ENCODE measurements at regions not wholly inside any gene's neighbourhood (a gene's known extent, or its start where the extent isn't known, plus 50 kb on each side); places are given as distances from the start of the nearest gene placed in this dataset.
A peak's percentile ranks its signal among the peaks of the same experiment; 100 is the strongest.
"Not testable (repeated sequence)": the region's sequence is repeated elsewhere in the genome, so short reads cannot be mapped to it uniquely, and the experiment has no call there.

DNA sequence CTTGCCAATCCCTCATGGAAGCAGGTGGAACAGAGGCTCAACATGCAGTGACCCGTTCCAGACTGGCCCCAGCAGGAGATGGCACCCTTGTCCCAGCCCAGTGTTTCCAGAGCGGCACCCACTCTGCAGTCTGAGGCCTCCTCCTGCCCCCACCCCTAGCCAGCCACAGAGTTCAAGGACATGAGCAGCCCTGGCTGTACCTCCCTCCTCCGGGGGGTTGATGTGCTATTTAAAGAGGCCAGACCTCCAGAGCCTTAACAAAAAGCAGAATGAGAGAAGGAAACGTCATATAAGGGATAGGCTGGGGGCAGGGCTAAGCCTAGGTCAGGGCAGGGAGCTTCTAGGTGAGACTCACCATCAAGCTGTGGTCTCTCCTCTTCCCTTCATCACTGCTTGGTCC is 115.7 kb upstream of the NANOS1 start:
- DNase-seq (ENCODE audit: low read depth) = no peak

DNA sequence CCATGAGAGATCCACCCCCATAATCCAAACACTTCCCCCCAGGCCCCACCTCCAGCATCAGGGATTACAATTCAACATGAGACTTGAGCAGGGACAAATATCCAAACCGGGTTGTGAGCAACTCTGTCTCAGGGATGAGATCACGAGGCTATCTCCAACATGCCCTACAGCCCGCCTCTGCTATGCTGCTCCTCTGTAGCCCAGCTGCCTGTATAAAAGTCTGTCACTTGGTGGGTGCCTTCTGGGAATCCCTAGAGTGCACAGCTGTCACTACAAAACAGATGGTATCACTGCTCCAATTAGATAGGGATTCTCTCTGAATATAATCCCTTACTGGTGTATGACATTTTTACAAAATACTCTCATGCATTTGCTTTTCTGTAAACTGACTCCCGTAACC is 114.9 kb upstream of the NANOS1 start:
- peak; percentile 90 for DNase-seq (ENCODE audit: low read depth)

- DNase-seq (ENCODE audit: low read depth) = no peak
Measured at GRCh38 chr10:118915161-118915560, 114.4 kb upstream of the NANOS1 start.

GRCh38 chr10:118916777-118917176 is 112.7 kb upstream of the NANOS1 start:
- DNase-seq (ENCODE audit: low read depth) = no peak

DNA sequence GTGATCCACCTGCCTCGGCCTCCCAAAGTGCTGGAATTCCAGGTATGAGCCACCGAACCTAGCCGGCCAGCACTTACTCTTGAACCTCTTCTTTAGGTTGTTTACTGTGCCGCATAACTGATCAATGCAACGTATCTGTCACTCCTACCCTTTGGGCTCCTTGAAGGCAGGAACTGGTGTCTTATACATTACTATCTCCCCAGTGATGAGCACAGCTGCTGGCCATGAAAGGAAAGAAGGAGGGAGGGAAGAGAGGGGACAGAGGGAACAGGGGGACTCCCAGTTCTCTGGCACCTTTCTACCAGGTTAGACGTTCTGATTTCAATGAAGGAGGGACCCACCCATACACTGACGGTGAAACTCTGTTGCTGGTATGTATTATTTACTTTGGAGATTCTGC is 111.8 kb upstream of the NANOS1 start:
- no peak for DNase-seq (ENCODE audit: low read depth)

GRCh38 chr10:118918116-118918515 is 111.4 kb upstream of the NANOS1 start:
- DNase-seq (ENCODE audit: low read depth) = no peak

DNA sequence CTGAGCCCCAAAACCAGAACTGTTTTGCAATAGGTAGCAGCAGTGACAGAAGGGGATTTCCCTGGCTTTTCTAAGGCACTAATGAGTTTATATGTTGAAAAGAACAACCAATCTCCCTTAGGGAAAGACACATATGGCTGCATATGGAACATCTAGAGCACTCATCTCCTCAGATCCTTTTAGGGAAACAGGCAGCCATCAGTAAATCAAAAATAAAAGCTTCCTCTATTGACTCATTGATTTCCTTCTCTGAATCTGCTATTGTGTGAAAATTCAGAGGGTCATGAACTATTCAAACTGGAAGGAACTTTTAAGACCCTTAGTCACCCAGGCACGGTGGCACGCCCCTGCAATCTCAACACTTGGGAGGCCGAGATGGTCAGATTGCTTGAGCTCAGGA is 110.9 kb upstream of the NANOS1 start:
- DNase-seq (ENCODE audit: low read depth) = no peak

DNA sequence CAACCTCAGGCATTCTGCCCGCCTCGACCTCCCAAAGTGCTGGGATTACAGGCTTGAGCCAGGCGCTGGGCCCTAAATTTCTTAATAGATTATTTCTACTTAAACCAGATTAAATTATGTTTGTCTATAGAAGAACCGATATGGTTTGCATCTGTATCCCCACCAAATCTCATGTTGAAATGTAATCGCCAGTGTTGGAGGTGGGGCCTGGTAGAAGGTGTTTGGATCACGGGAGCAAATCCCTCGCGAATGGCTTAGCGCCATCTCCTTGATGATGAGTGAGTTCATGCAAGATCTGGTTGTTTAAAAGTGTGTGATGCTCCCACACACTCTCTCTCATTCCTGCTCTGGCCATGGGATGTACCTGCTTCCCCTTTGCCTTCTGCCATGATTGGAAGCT is 109.3 kb upstream of the NANOS1 start:
- DNase-seq (ENCODE audit: low read depth) = no peak

- DNase-seq (ENCODE audit: low read depth) = peak; percentile 29
Measured at GRCh38 chr10:118922226-118922625, 107.3 kb upstream of the NANOS1 start.

GRCh38 chr10:118922972-118923371 is 106.5 kb upstream of the NANOS1 start:
- DNase-seq (ENCODE audit: low read depth) = no peak

DNA sequence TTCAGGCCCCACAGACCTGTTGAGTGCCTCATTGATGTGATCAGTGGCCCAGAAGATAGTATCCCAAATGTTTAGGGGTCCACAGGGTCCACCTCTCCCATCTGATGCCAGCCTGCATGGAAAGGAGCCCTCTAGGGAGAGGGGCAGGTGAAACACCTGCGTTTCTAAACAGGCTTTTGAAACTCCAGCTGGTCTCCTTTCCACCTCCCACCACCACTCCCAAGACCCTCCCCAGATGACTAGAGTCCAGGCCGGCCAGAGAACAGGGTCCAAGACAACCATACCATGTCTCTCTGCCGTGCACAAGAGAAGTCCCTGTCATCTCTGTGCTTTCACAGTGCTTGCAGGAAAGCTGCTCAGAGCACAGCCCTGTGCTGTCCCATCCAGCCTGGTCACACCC is 105.0 kb upstream of the NANOS1 start:
- DNase-seq (ENCODE audit: low read depth) = no peak

DNA sequence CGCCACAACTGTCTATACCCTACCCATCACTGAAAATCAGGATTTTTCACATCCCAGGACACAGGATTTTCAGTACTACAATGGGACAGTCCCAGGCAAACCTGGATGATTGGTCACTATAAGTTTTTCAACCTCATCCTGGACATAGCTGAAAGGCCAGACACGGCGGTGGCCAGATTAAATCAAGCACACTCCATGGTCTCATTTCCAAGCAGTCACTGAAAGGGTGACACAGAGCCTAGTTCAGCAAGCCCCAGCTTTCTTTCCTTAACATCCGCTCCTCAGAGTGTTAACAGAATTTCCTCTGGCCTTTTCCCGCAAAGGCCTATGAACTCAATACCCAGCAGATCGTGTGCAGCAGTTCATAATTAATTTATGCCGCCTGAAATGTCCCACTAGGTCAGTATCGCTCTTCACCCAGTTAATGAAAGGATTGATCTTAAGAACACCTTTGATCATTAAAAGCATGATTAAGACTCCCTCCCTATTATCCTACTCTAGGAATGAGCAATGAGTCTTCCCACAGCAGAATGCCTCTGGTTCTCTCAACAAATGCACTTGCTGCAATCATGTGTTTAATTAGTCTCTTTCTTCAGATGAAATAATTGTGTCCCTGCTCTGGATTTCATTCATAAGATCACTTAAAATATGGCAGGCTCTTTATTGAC is 104.0 kb upstream of the NANOS1 start:
- no peak for DNase-seq (ENCODE audit: low read depth)

GRCh38 chr10:118926072-118926417 is 103.5 kb upstream of the NANOS1 start:
- no peak for DNase-seq (ENCODE audit: low read depth)

GRCh38 chr10:118926441-118926840 is 103.1 kb upstream of the NANOS1 start:
- no peak for DNase-seq (ENCODE audit: low read depth)

DNA sequence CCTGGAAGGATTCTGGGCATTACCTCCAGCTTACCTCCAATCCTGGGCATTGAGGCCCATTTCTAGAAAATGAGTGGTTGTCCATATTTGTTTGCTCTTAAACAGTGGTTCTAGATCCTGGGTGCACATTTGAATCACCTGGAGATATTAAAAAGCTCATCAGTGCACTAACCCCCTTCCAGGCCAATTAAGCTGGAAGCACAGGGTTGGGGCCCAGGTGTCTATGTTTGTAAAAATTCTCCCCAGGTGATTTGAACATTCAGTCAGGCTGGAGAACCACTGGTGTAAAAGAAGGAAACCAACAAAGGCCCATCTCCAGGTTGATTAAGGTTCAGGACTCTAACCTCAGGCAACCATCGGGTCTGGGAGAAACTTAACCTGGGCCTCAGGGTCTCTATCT is 102.6 kb upstream of the NANOS1 start:
- no peak for DNase-seq (ENCODE audit: low read depth)

GRCh38 chr10:118927321-118927720 is 102.2 kb upstream of the NANOS1 start:
- no peak for DNase-seq (ENCODE audit: low read depth)

- no peak for DNase-seq (ENCODE audit: low read depth)
Measured at GRCh38 chr10:118930614-118931013, 98.9 kb upstream of the NANOS1 start.

DNA sequence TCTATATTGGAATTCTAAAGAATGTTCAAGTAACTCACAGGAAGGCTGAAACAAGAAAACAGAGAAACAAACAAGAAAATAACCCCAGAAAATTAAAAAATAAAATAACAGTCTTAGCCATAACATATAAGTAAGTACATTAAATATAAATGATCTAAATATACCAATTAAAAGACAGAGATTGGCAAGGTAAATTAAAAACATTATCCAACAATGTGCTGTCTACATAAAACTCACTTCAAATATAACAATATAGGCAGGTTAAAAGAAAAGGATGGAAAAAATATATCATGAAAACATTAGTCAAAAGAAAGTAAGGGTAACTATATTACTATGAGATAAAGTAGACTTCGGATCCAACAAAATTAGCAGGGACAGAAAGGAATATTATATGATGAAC is 98.1 kb upstream of the NANOS1 start:
- DNase-seq (ENCODE audit: low read depth) = no peak

- not testable (repeated sequence) for DNase-seq (ENCODE audit: low read depth)
Measured at GRCh38 chr10:118932154-118932553, 97.4 kb upstream of the NANOS1 start.

DNA sequence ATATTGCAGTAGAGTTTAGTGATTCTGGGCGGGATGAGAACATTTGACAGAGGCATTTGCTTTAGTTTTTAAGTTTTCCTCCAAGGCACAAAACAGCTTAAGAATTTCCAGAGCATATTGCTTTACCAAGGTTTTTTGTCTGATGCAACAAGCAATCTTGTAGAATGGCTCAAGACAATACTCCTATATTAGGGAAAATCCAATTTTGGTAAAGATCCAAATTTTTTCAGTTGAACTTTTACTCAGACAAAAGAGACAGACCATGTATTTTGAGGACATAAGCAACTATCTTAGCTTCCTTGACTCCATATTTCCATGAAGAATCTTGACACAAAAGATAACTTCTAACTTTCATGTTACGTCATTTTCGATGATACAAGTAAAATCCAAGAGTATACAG is 92.3 kb upstream of the NANOS1 start:
- no peak for DNase-seq (ENCODE audit: low read depth)

DNA sequence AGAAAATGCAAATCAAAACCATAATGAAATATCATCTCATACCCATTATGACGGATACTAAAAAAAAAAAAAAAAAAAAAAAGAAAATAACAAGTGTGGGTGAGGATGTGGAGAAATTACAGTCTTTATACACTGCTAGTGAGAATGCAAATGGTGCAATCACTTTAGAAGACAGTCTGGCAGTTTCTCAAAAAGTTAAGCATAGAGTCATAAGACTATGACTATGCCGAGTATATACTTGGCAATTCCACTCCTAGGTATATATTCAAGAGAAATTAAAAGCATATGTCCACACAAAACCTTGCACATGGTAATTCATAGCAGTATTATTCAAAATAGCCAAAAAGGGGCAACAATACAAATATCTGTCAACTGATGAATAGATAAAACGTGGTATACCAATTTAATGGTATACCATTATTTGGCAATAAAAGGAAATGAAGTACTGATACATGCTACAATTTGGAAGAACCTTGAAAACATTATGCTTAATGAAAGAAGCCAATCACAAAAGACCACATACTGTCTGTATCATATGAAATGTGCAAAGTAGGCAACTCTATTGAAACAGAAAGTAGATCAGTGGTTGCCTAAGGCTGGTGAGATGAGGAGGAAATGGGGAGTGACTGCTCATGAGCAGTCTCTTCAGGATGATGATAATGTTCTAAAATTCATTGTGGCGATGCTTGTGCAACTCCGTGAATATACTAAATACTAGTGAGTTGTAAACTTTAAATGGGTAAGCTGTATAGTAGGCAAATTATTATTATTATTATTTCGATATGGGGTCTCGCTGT is 90.1 kb upstream of the NANOS1 start:
- DNase-seq (ENCODE audit: low read depth) = no peak

DNA sequence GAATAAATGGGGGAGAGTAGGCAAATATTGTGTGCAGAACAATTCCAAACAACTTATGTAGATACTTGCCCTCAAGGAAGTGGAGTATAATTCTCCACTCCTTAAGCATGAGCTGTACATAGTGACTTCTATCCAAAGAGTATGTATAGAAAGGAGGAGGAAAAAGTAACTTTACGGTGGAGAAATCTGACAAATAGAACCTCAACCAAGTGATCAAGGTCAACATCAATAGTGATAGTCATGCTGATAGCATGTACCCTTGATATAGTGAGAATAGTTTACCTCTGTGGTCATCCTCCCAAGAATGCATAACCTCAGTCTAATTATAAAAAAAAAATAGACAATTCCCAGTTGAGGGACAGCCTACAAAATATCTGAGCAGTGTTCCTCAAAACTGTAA is 89.1 kb upstream of the NANOS1 start:
- no peak for DNase-seq (ENCODE audit: low read depth)

DNA sequence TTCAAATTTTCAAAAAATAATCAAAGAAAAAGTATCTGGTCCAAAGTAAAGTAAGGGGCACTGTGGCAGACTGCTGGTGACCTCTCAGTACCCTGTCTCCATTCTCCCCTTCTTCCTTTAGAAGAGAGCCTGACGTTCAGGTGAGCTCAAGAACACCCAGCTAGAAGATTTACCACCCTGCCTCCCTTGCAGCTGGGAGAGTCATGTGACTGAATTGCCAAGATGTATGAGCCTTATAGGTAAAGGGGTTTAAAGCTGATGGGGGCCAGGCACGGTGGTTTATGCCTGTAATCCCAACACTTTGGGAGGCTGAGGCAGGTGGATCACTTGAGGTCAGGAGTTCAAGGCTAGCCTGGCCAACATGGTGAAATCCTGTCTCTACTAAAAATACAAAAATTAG is 86.3 kb upstream of the NANOS1 start:
- no peak for DNase-seq (ENCODE audit: low read depth)
